Neuronal stem cell (in vitro differentiated cells): ENCODE measurements at regions not wholly inside any gene's neighbourhood (a gene's known extent, or its start where the extent isn't known, plus 50 kb on each side); places are given as distances from the start of the nearest gene placed in this dataset.

Experiments
- DNase-seq: peaks from one replicate; pipeline ENCODE4 v3.0.0-alpha.2; 2013; ENCODE audit warnings: low spot score
- H2AFZ ChIP-seq: one replicate; pipeline ENCODE4 v1.6.1; 2013; ENCODE audit warnings: mild to moderate bottlenecking, low read length, inconsistent platforms
- H2AK5ac ChIP-seq: 2 replicates; pipeline ENCODE4 v1.6.1; 2013; ENCODE audit warnings: low read depth, mild to moderate bottlenecking, inconsistent platforms, low read length, moderate library complexity, mixed read lengths
- H2BK120ac ChIP-seq: 2 replicates; pipeline ENCODE4 v1.6.1; 2013; ENCODE audit warnings: low read depth, mild to moderate bottlenecking, inconsistent platforms, low read length, moderate library complexity, mixed read lengths
- H2BK12ac ChIP-seq: one replicate; pipeline ENCODE4 v1.6.1; 2013; ENCODE audit warnings: low read length, inconsistent platforms
- H2BK15ac ChIP-seq: 2 replicates; pipeline ENCODE4 v1.6.1; 2013; ENCODE audit warnings: mild to moderate bottlenecking, low read length, inconsistent platforms, mixed read lengths
- H2BK5ac ChIP-seq: one replicate; pipeline ENCODE4 v1.6.1; 2013; ENCODE audit warnings: inconsistent platforms, mild to moderate bottlenecking, low read length, moderate library complexity
- H3K14ac ChIP-seq: one replicate; pipeline ENCODE4 v1.6.1; 2013; ENCODE audit warnings: low read length, inconsistent platforms
- H3K18ac ChIP-seq: 2 replicates; pipeline ENCODE4 v1.6.1; 2013; ENCODE audit warnings: low read length, inconsistent platforms
- H3K23ac ChIP-seq: 2 replicates; pipeline ENCODE4 v1.6.1; 2013; ENCODE audit warnings: low read depth, mild to moderate bottlenecking, mixed read lengths, low read length, inconsistent platforms; ENCODE audit not compliant: poor library complexity
- H3K27ac ChIP-seq: replicated peaks from 3 replicates; pipeline ENCODE4 v1.5.1; 2013; ENCODE audit warnings: low read length, inconsistent platforms
- H3K27me3 ChIP-seq, 3 experiments: 2 replicates each; pipeline ENCODE4 v1.6.1; 2013; ENCODE audit warnings: low read length in 3 of 3, mild to moderate bottlenecking in 2 of 3, inconsistent platforms in 1 of 3, low read depth in 1 of 3, mixed read lengths in 1 of 3, moderate library complexity in 1 of 3; ENCODE audit not compliant: control insufficient read depth in 3 of 3, insufficient read depth in 3 of 3
- H3K36me3 ChIP-seq, 2 donors: replicated peaks in 1 of 2; 2 replicates each; pipeline ENCODE4 v1.6.1; 2013; ENCODE audit warnings: low read length in 2 of 2; ENCODE audit not compliant: control insufficient read depth in 2 of 2, insufficient read depth in 2 of 2
- H3K4ac ChIP-seq: 2 replicates; pipeline ENCODE4 v1.6.1; 2013; ENCODE audit warnings: inconsistent platforms, mild to moderate bottlenecking, low read length, moderate library complexity
- H3K4me1 ChIP-seq, 2 donors: 1 replicate in 1 of 2; 2 replicates in 1 of 2; pipeline ENCODE4 v1.6.1; 2013; ENCODE audit warnings: low read length in 2 of 2, low read depth in 1 of 2; ENCODE audit not compliant: control insufficient read depth in 2 of 2, insufficient read depth in 1 of 2
- H3K4me2 ChIP-seq: one replicate; pipeline ENCODE4 v1.6.1; 2013; ENCODE audit warnings: mild to moderate bottlenecking, low read length, inconsistent platforms; ENCODE audit not compliant: insufficient read depth, poor library complexity, severe bottlenecking
- H3K4me3 ChIP-seq, 2 donors: 2 replicates each; pipeline ENCODE4 v1.5.1; 2013; ENCODE audit warnings: low read length in 2 of 2, mild to moderate bottlenecking in 2 of 2, inconsistent platforms in 1 of 2, moderate library complexity in 1 of 2
- H3K79me1 ChIP-seq: one replicate; pipeline ENCODE4 v1.6.1; 2013; ENCODE audit warnings: low read depth, mild to moderate bottlenecking, inconsistent platforms, low read length, moderate library complexity
- H3K9ac ChIP-seq: one replicate; pipeline ENCODE4 v1.6.1; 2013; ENCODE audit warnings: mild to moderate bottlenecking, low read depth, low read length, inconsistent platforms; ENCODE audit not compliant: poor library complexity
- H3K9me3 ChIP-seq, 2 donors: replicated peaks in 1 of 2; 2 replicates each; pipeline versions ENCODE3 to v1.6.1; 2013; ENCODE audit warnings: low read length in 2 of 2, mild to moderate bottlenecking in 2 of 2, inconsistent platforms in 1 of 2, low read depth in 1 of 2, mixed read lengths in 1 of 2, moderate library complexity in 1 of 2; ENCODE audit not compliant: control insufficient read depth in 2 of 2, insufficient read depth in 1 of 2
- H4K8ac ChIP-seq: one replicate; pipeline ENCODE4 v1.6.1; 2013; ENCODE audit warnings: low read depth, mild to moderate bottlenecking, inconsistent platforms, low read length, moderate library complexity
- H4K91ac ChIP-seq: one replicate; pipeline ENCODE4 v1.6.1; 2013; ENCODE audit warnings: low read length, low read depth, mild to moderate bottlenecking, inconsistent platforms; ENCODE audit not compliant: poor library complexity
- WGBS, 2 donors: extraction: QIAGEN DNeasy Blood & Tissue Kit; methylation state at CpG; one replicate each; pipeline ENCODE4 v1.1.7; 2013; ENCODE audit warnings: missing lambda C conversion rate in 2 of 2, mixed read lengths in 1 of 2; ENCODE audit not compliant: insufficient read length in 2 of 2, insufficient replicate concordance in 1 of 2; ENCODE audit errors: extremely low coverage in 2 of 2; 5-methylcytosine and 5-hydroxymethylcytosine counted together

DNA sequence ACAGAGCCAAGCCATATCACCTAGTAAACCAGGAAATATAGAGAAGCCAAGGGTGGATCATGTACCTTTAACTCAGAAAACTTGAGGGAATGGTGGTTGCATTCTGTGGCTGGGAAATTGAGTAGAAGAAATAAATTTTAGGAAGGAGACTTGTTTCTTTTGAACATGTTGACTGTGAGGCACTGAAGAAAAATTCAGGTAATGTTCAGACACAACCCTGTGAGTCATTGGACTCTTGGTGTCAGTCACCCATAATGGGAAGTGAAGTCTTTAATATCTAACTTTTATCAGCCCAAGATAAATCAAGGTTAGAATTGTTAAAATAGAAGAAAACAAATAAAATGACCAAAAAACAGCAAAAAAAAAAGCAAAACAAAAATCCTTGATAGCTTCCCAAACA lies 98.8 kb upstream of the GRIK2 start:
- no peaks in the 10 kb centered on the region for H3K36me3 ChIP-seq

DNA sequence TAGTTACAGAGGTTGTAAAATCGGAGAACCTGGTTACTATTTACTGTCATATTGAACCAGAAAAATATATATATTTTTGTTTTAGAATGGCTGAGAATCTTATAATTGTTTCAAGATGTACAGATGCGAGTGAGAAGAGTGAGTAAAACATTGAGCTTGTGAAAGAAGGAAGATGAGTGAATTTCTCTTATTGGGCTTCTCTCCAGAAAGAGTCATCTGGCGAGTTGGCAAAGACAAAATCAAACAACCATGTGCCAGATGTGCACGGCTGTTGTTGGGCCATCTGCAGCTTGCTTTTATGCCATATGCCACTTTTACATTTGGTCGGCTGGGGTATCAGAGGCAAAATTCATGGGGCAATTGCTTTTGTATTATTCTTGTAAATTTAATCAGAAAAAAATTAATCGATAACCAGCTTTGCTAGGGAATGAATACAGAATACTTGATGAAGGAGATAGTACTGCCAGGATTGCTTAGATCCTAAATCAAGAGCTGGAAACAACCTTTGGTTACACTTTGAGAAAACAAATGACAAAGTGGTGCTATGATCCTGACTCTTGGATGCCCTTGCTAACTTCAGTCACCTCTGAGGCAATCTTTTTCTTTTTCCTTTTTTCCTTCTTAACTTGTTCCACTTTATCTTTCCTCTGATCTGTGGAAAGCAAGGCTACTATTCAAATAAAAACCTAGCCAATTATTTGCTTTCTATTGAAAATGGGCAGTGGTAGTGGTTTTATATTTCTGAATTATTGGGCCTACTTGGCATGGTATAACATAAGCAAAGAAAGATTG lies 97.1 kb upstream of the GRIK2 start:
- no CpG with 5 or more reads among the region's 6 CpGs for WGBS, 2 donors
- H3K14ac ChIP-seq, result no peak overlapping the region

More for the DNA sequence above, 98.8 kb upstream of the GRIK2 start:
- H2AFZ ChIP-seq, result no peak overlapping the region
- H3K27me3 ChIP-seq, result no peaks in the 10 kb centered on the region
- H3K4me3 ChIP-seq, result no peak overlapping the region
- no peak overlapping the region for H3K4ac ChIP-seq
- H4K8ac ChIP-seq, result no peak overlapping the region
- H2AK5ac ChIP-seq, result no peak overlapping the region
- H3K18ac ChIP-seq, result no peak overlapping the region
- no peak overlapping the region for H2BK12ac ChIP-seq
- H2BK5ac ChIP-seq, result no peak overlapping the region
- H2BK120ac ChIP-seq, result no peak overlapping the region
- no peaks in the 10 kb centered on the region for H3K79me1 ChIP-seq
- no peak overlapping the region for H3K4me2 ChIP-seq
- H3K27ac ChIP-seq, result no peak overlapping the region
- no peaks in the 10 kb centered on the region for H3K4me1 ChIP-seq
- H3K9me3 ChIP-seq, result no peaks in the 10 kb centered on the region
- no peak overlapping the region for H3K23ac ChIP-seq
- H2BK15ac ChIP-seq, result no peak overlapping the region
- no peak overlapping the region for H3K9ac ChIP-seq
- H3K14ac ChIP-seq, result no peak overlapping the region
- no peak for DNase-seq
- H4K91ac ChIP-seq, result no peak overlapping the region

DNA sequence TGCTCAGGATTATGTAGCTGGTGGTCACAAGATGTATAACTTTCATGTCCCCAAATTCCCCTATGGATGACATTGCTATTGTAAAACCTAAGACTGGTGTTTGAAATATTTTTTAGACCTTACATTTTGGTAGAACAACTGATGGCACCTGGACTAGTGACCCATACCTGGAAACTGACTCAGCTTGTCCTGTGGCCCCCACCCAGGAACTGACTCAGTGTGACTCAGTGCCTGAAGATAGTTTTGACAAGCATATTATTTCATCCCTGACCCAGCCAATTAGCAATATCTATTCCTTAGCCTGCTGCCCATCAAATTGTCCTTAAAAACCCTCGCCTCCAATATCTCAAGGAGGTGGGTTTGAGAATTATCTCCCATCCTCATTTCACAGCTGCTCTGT lies 90.9 kb upstream of the GRIK2 start:
- Histone ChIP-seq H2BK12ac (no peak overlapping the region), H3K9ac (no peak overlapping the region), H2BK5ac (no peak overlapping the region), H4K8ac (no peak overlapping the region), H3K36me3 (no peaks in the 10 kb centered on the region), H3K27me3 (no peaks in the 10 kb centered on the region), H2AFZ (no peak overlapping the region), H2BK15ac (no peak overlapping the region), H4K91ac (no peak overlapping the region), H3K4me3 (no peak overlapping the region), H3K9me3 (no peaks in the 10 kb centered on the region), H3K23ac (no peak overlapping the region), H2AK5ac (no peak overlapping the region), H3K27ac (no peak overlapping the region), H3K14ac (no peak overlapping the region), H2BK120ac (no peak overlapping the region), H3K4me1 (no peaks in the 10 kb centered on the region), H3K79me1 (no peaks in the 10 kb centered on the region), H3K4me2 (no peak overlapping the region), H3K4ac (no peak overlapping the region), H3K18ac (no peak overlapping the region)
- no CpG with 5 or more reads among the region's 1 CpG for WGBS, 2 donors
- no peak for DNase-seq

More for the DNA sequence above, 97.1 kb upstream of the GRIK2 start:
- no peak overlapping the region for H4K91ac ChIP-seq
- no peak overlapping the region for H3K9ac ChIP-seq
- no peak for DNase-seq
- no peaks in the 10 kb centered on the region for H3K4me1 ChIP-seq
- H3K23ac ChIP-seq, result no peak overlapping the region
- H3K4me3 ChIP-seq, result no peak overlapping the region
- no peak overlapping the region for H3K4me2 ChIP-seq
- H3K27me3 ChIP-seq, result no peaks in the 10 kb centered on the region
- H2AFZ ChIP-seq, result no peak overlapping the region
- H4K8ac ChIP-seq, result no peak overlapping the region
- H3K18ac ChIP-seq, result no peak overlapping the region
- H2AK5ac ChIP-seq, result no peak overlapping the region
- no peak overlapping the region for H3K27ac ChIP-seq
- no peaks in the 10 kb centered on the region for H3K79me1 ChIP-seq
- no peak overlapping the region for H2BK12ac ChIP-seq
- H2BK5ac ChIP-seq, result no peak overlapping the region
- H2BK15ac ChIP-seq, result no peak overlapping the region
- H2BK120ac ChIP-seq, result no peak overlapping the region
- no peak overlapping the region for H3K4ac ChIP-seq
- H3K9me3 ChIP-seq, result no peaks in the 10 kb centered on the region
- no peaks in the 10 kb centered on the region for H3K36me3 ChIP-seq

DNA sequence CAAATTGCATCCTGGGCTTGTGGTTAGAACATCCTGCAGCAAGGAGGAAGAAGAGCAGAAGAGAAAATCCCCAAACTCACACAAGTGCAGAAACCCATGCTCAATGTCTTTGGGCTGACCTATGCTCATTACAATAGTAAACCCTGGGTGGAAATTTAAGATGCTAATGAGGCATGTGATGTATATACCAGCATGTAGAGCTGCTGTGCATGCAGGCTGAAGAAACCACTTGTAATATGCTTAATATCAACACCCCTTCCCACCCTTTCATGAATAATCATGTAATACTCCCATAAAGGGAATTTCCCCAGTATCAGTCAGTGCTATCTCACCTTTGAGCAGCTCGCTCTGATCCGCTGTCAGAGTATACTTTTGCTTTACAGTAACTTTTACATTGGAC lies 90.0 kb upstream of the GRIK2 start:
- H3K79me1 ChIP-seq, result no peaks in the 10 kb centered on the region
- H3K27ac ChIP-seq, result no peak overlapping the region
- no peak for DNase-seq

More for the DNA sequence above, 90.0 kb upstream of the GRIK2 start:
- Histone ChIP-seq H3K4ac (no peak overlapping the region), H2AFZ (no peak overlapping the region), H3K9me3 (no peaks in the 10 kb centered on the region), H3K4me3 (no peak overlapping the region), H3K9ac (no peak overlapping the region), H3K18ac (no peak overlapping the region), H2BK5ac (no peak overlapping the region), H3K14ac (no peak overlapping the region), H3K27me3 (no peaks in the 10 kb centered on the region), H2BK15ac (no peak overlapping the region), H2BK12ac (no peak overlapping the region), H2BK120ac (no peak overlapping the region), H3K4me1 (no peaks in the 10 kb centered on the region), H3K4me2 (no peak overlapping the region), H4K8ac (no peak overlapping the region), H2AK5ac (no peak overlapping the region), H3K36me3 (no peaks in the 10 kb centered on the region), H3K23ac (no peak overlapping the region), H4K91ac (no peak overlapping the region)
- no CpG with 5 or more reads among the region's 2 CpGs for WGBS, 2 donors
